SK-N-SH (cell line): ENCODE measurements at regions not wholly inside any gene's neighbourhood (a gene's known extent, or its start where the extent isn't known, plus 50 kb on each side); places are given as distances from the start of the nearest gene placed in this dataset.

Source experiments
- MAX ChIP-seq: IDR thresholded peaks from 2 replicates; pipeline ENCODE4 v1.4.0; 2012; ENCODE audit warnings: low read depth
- NRF1 ChIP-seq: IDR thresholded peaks from 2 replicates; pipeline ENCODE4 v1.6.1; 2012; ENCODE audit warnings: low read depth, mild to moderate bottlenecking, low read length
- POLR2AphosphoS5 ChIP-seq: IDR thresholded peaks from 2 replicates; pipeline ENCODE4 v1.6.1; 2012; ENCODE audit warnings: low read depth, low read length

DNA sequence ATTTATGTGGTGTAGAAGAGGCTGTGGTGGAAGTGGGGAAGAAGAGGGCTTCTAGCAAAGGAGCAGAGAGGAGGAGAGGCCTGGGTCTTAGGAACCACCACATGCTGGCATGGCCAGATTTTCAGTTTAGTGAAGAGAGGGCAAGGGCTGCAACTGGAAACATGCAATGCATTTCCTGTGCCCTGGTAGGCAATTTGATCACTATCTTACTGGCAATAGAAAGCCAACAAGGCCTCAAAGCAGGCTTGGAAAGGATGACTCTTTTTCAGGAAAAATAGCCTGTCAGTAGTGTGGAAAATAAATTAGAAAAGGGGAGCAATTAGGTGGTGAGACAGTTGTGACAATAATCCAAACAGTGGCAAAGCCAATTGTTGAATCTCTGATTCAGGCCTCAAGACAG, 501.9 kb upstream of the ZFP42 start:
- TF ChIP-seq POLR2AphosphoS5, result no peak
- TF ChIP-seq NRF1, result no peak
- no peak for TF ChIP-seq MAX
